Smooth muscle cell (in vitro differentiated cells): ENCODE measurements at regions not wholly inside any gene's neighbourhood (a gene's known extent, or its start where the extent isn't known, plus 50 kb on each side); places are given as distances from the start of the nearest gene placed in this dataset.

Source experiments
- DNase-seq: peaks from one replicate; lab custom pipeline; 2025; ENCODE audit not compliant: unreplicated experiment; lab: John Stamatoyannopoulos, UW
- H2AFZ ChIP-seq: fragments of 200-600 bp; sonication (generic); 2 replicates; pipeline ENCODE4 v1.6.0; 2016; ENCODE audit warnings: antibody characterized with exemption, low read depth, mild to moderate bottlenecking
- H3F3A ChIP-seq: fragments of 200-600 bp; sonication (generic); 2 replicates; pipeline ENCODE4 v1.6.0; 2017; ENCODE audit warnings: antibody characterized with exemption, low read depth
- H3K27ac ChIP-seq: fragments of 200-600 bp; sonication (generic); 2 replicates; pipeline ENCODE4 v1.5.1; 2016; ENCODE audit warnings: low read depth, mild to moderate bottlenecking
- H3K27me3 ChIP-seq: fragments of 200-600 bp; sonication (generic); 2 replicates; pipeline ENCODE4 v1.6.1; 2016; ENCODE audit warnings: low read depth, mild to moderate bottlenecking
- H3K36me3 ChIP-seq: fragments of 200-600 bp; sonication (generic); 2 replicates; pipeline ENCODE4 v1.5.1; 2016; ENCODE audit warnings: low read depth
- H3K4me1 ChIP-seq: fragments of 200-600 bp; sonication (generic); 2 replicates; pipeline ENCODE4 v1.5.1; 2016; ENCODE audit warnings: low read depth
- H3K4me2 ChIP-seq: fragments of 200-600 bp; sonication (generic); 2 replicates; pipeline ENCODE4 v1.6.0; 2016; ENCODE audit warnings: mild to moderate bottlenecking
- H3K4me3 ChIP-seq: fragments of 200-600 bp; sonication (generic); 2 replicates; pipeline ENCODE4 v1.5.1; 2016; ENCODE audit warnings: mild to moderate bottlenecking
- H3K79me2 ChIP-seq: fragments of 200-600 bp; sonication (generic); 2 replicates; pipeline ENCODE4 v1.6.0; 2016; ENCODE audit warnings: low read depth, mild to moderate bottlenecking
- H3K9ac ChIP-seq: fragments of 200-600 bp; sonication (generic); 2 replicates; pipeline ENCODE4 v1.6.0; 2016; ENCODE audit warnings: low read depth
- H3K9me3 ChIP-seq: fragments of 200-600 bp; sonication (generic); replicated peaks from 2 replicates; pipeline ENCODE4 v1.5.1; 2016; ENCODE audit warnings: low read depth
- H4K20me1 ChIP-seq: fragments of 200-600 bp; sonication (generic); 2 replicates; pipeline ENCODE4 v1.6.0; 2016; ENCODE audit warnings: low read depth
- CTCF ChIP-seq: fragments of 200-600 bp; sonication (generic); IDR thresholded peaks from 2 replicates; pipeline ENCODE4 v1.5.1; 2017; ENCODE audit warnings: borderline replicate concordance, mild to moderate bottlenecking, antibody characterized with exemption; ENCODE audit not compliant: insufficient read depth, poor library complexity, severe bottlenecking
- WGBS: methylation state at CpG from one replicate; pipeline ENCODE4 v1.1.7; 2016; ENCODE audit warnings: low lambda C conversion rate; 5-methylcytosine and 5-hydroxymethylcytosine counted together

GRCh38 chr10:78597796-78598555 is 470.8 kb upstream of the ZMIZ1 start:
- H4K20me1 ChIP-seq: no peaks in the 10 kb centered on the region
- H3K4me3 ChIP-seq: no peak overlapping the region
- no peak for TF ChIP-seq CTCF
- no peaks in the 10 kb centered on the region for H3K36me3 ChIP-seq
- H3F3A ChIP-seq: peaks cover 5% of the 10 kb centered on the region
- H3K27ac ChIP-seq: no peak overlapping the region
- H3K4me1 ChIP-seq: no peaks in the 10 kb centered on the region
- 96% methylated on average over 11 of the region's 11 CpGs for WGBS
- H3K79me2 ChIP-seq: no peaks in the 10 kb centered on the region
- no peaks in the 10 kb centered on the region for H3K9me3 ChIP-seq
- no peak overlapping the region for H3K9ac ChIP-seq
- H3K4me2 ChIP-seq: no peak overlapping the region
- no peaks in the 10 kb centered on the region for H3K27me3 ChIP-seq
- no peak overlapping the region for H2AFZ ChIP-seq
- no peak for DNase-seq

- Histone ChIP-seq H3K9ac (no peak overlapping the region), H3F3A (peaks cover 5% of the 10 kb centered on the region), H3K79me2 (no peaks in the 10 kb centered on the region), H3K27ac (no peak overlapping the region), H3K9me3 (no peaks in the 10 kb centered on the region), H3K4me2 (no peak overlapping the region), H3K4me1 (no peaks in the 10 kb centered on the region), H2AFZ (no peak overlapping the region), H4K20me1 (no peaks in the 10 kb centered on the region), H3K27me3 (no peaks in the 10 kb centered on the region), H3K36me3 (no peaks in the 10 kb centered on the region), H3K4me3 (no peak overlapping the region)
- WGBS: 96% methylated on average over 3 of the region's 3 CpGs
- DNase-seq: no peak
- no peak for TF ChIP-seq CTCF
Observed at GRCh38 chr10:78599122-78599853, 469.5 kb upstream of the ZMIZ1 start.

GRCh38 chr10:78600121-78600665 is 468.6 kb upstream of the ZMIZ1 start:
- WGBS: 88% methylated on average over 5 of the region's 5 CpGs
- no peak overlapping the region for H3K27ac ChIP-seq

More at GRCh38 chr10:78600121-78600665, 468.6 kb upstream of the ZMIZ1 start:
- no peak for TF ChIP-seq CTCF
- H3K4me3 ChIP-seq: no peak overlapping the region
- H3K4me2 ChIP-seq: no peak overlapping the region
- H2AFZ ChIP-seq: no peak overlapping the region
- H3K9me3 ChIP-seq: no peaks in the 10 kb centered on the region
- H3K27me3 ChIP-seq: no peaks in the 10 kb centered on the region
- no peaks in the 10 kb centered on the region for H4K20me1 ChIP-seq
- H3K79me2 ChIP-seq: no peaks in the 10 kb centered on the region
- H3K9ac ChIP-seq: no peak overlapping the region
- DNase-seq: no peak
- H3F3A ChIP-seq: peaks cover 5% of the 10 kb centered on the region
- no peaks in the 10 kb centered on the region for H3K4me1 ChIP-seq
- H3K36me3 ChIP-seq: no peaks in the 10 kb centered on the region
